SK-N-SH (cell line): ENCODE measurements at regions not wholly inside any gene's neighbourhood (a gene's known extent, or its start where the extent isn't known, plus 50 kb on each side); places are given as distances from the start of the nearest gene placed in this dataset.

Experiments used
- CTCF ChIA-PET: fragments of 300-600, 350-600 bp; formaldehyde crosslinking; extraction: SDS; loops from one replicate; lab custom pipeline; 2021; lab: Yijun Ruan, JAX
- POLR2A ChIA-PET: fragments of 350-600 bp; sonication (Branson Sonifier 250); formaldehyde crosslinking; extraction: SDS; loops from one replicate; lab custom pipeline; 2020; ENCODE audit warnings: antibody characterized with exemption, inconsistent platforms; lab: Yijun Ruan, JAX
- DNase-seq: peaks from one replicate; pipeline ENCODE4 v3.0.0; 2012
- H2AFZ ChIP-seq: fragments of 200-600 bp; sonication (generic); 2 replicates; pipeline ENCODE4 v1.8.1; 2016; ENCODE audit warnings: antibody characterized with exemption, mild to moderate bottlenecking, low read depth
- H3F3A ChIP-seq: fragments of 200-600 bp; sonication (generic); replicated peaks from 2 replicates; pipeline ENCODE3; 2016; ENCODE audit warnings: antibody characterized with exemption, mild to moderate bottlenecking; ENCODE audit not compliant: insufficient read depth
- H3K27ac ChIP-seq, 2 experiments: fragments of 200-500 bp in 1 of 2; fragments of 200-600 bp in 1 of 2; sonication (Bioruptor generic) in 1 of 2; sonication (generic), shearing (Covaris generic) in 1 of 2; 2 replicates each; pipeline versions ENCODE4 v1.5.1 to v1.6.1; 2014 to 2016; ENCODE audit warnings: low read depth in 2 of 2, inconsistent platforms in 1 of 2, low read length in 1 of 2, mild to moderate bottlenecking in 1 of 2, mixed read lengths in 1 of 2
- H3K27me3 ChIP-seq: fragments of 200-600 bp; sonication (generic), shearing (Covaris generic); 2 replicates; pipeline ENCODE4 v1.6.1; 2016; ENCODE audit warnings: mixed run types; ENCODE audit not compliant: insufficient read depth
- H3K36me3 ChIP-seq, 2 experiments: fragments of 200-500 bp in 1 of 2; fragments of 200-600 bp in 1 of 2; sonication (Bioruptor generic) in 1 of 2; sonication (generic) in 1 of 2; replicated peaks in 1 of 2; 2 replicates each; pipeline versions ENCODE3 to v1.5.1; 2014 to 2016; ENCODE audit warnings: low read length in 1 of 2, mild to moderate bottlenecking in 1 of 2; ENCODE audit not compliant: insufficient read depth in 2 of 2, control insufficient read depth in 1 of 2
- H3K4me1 ChIP-seq, 2 experiments: fragments of 200-500 bp in 1 of 2; fragments of 200-600 bp in 1 of 2; sonication (Bioruptor generic) in 1 of 2; sonication (generic), shearing (Covaris generic) in 1 of 2; 2 replicates each; pipeline versions ENCODE4 v1.5.1 to v1.6.1; 2014 to 2016; ENCODE audit warnings: low read depth in 1 of 2, low read length in 1 of 2, mixed run types in 1 of 2; ENCODE audit not compliant: insufficient read depth in 2 of 2, control insufficient read depth in 1 of 2
- H3K4me2 ChIP-seq: fragments of 200-600 bp; sonication (generic), shearing (Covaris generic); 2 replicates; pipeline ENCODE4 v1.6.1; 2017; ENCODE audit warnings: mixed run types
- H3K4me3 ChIP-seq, 2 experiments: fragments of 200-500 bp in 1 of 2; fragments of 200-600 bp in 1 of 2; sonication (Bioruptor generic) in 1 of 2; sonication (generic), shearing (Covaris generic) in 1 of 2; 2 replicates each; pipeline versions ENCODE4 v1.5.1 to v1.8.1; 2014 to 2016; ENCODE audit warnings: low read depth in 2 of 2, inconsistent platforms in 1 of 2, low read length in 1 of 2, mild to moderate bottlenecking in 1 of 2, mixed read lengths in 1 of 2, moderate library complexity in 1 of 2
- H3K79me2 ChIP-seq: fragments of 200-600 bp; sonication (generic); 2 replicates; pipeline ENCODE4 v1.8.1; 2017; ENCODE audit warnings: mild to moderate bottlenecking; ENCODE audit not compliant: insufficient read depth
- H3K9ac ChIP-seq: fragments of 200-600 bp; sonication (generic); 2 replicates; pipeline ENCODE4 v1.6.1; 2017; ENCODE audit warnings: mixed run types
- H3K9me2 ChIP-seq: fragments of 200-600 bp; sonication (generic); 2 replicates; pipeline ENCODE4 v1.6.1; 2017; ENCODE audit warnings: mixed run types
- H3K9me3 ChIP-seq: fragments of 200-600 bp; sonication (generic); 2 replicates; pipeline ENCODE4 v1.6.1; 2017; ENCODE audit warnings: mixed run types, mild to moderate bottlenecking, moderate library complexity
- H4K20me1 ChIP-seq: fragments of 200-600 bp; sonication (generic); 2 replicates; pipeline ENCODE4 v1.6.1; 2017; ENCODE audit warnings: mild to moderate bottlenecking, mixed run types; ENCODE audit not compliant: insufficient read depth
- CHD2 ChIP-seq: fragments of 150-350 bp; IDR thresholded peaks from 2 replicates; pipeline ENCODE4 v1.6.1; 2018; ENCODE audit warnings: low read length; ENCODE audit not compliant: partially characterized antibody
- EP300 ChIP-seq, 2 experiments: IDR thresholded peaks; 2 replicates each; pipeline versions ENCODE4 v1.4.0 to v1.6.1; 2012; ENCODE audit warnings: borderline replicate concordance in 1 of 2, low read depth in 1 of 2, low read length in 1 of 2
- MAX ChIP-seq: IDR thresholded peaks from 2 replicates; pipeline ENCODE4 v1.4.0; 2012; ENCODE audit warnings: low read depth
- MXI1 ChIP-seq: IDR thresholded peaks from 2 replicates; pipeline ENCODE4 v1.6.1; 2012; ENCODE audit warnings: mild to moderate bottlenecking, low read depth, low read length, improper control_type of control experiment
- SIN3A ChIP-seq: IDR thresholded peaks from 2 replicates; pipeline ENCODE4 v1.6.1; 2012; ENCODE audit warnings: low read depth, mild to moderate bottlenecking, low read length, moderate library complexity, borderline replicate concordance
- SMC3 ChIP-seq: IDR thresholded peaks from 2 replicates; pipeline ENCODE4 v1.6.1; 2012; ENCODE audit warnings: low read depth, low read length, improper control_type of control experiment
- USF1 ChIP-seq: IDR thresholded peaks from 2 replicates; pipeline ENCODE4 v1.4.0; 2012; ENCODE audit warnings: low read depth, borderline replicate concordance
- USF2 ChIP-seq: fragments of 150-350 bp; IDR thresholded peaks from 2 replicates; pipeline ENCODE4 v1.6.1; 2017; ENCODE audit warnings: antibody characterized with exemption, low read length, low read depth, borderline replicate concordance
- WGBS: methylation state at CpG from one replicate; pipeline ENCODE4 v1.1.6; 2017; ENCODE audit warnings: low lambda C conversion rate; 5-methylcytosine and 5-hydroxymethylcytosine counted together
- TF ChIP-seq, protein P1 (sequence below): IDR thresholded peaks from 2 replicates; pipeline ENCODE4 v1.4.0; 2012; ENCODE audit warnings: low read depth, borderline replicate concordance
- TF ChIP-seq, protein P2 (sequence below): fragments of 200-600 bp; sonication (generic); IDR thresholded peaks from 2 replicates; pipeline ENCODE4 v1.6.1; 2017; ENCODE audit warnings: antibody characterized with exemption, mild to moderate bottlenecking, moderate library complexity

DNA sequence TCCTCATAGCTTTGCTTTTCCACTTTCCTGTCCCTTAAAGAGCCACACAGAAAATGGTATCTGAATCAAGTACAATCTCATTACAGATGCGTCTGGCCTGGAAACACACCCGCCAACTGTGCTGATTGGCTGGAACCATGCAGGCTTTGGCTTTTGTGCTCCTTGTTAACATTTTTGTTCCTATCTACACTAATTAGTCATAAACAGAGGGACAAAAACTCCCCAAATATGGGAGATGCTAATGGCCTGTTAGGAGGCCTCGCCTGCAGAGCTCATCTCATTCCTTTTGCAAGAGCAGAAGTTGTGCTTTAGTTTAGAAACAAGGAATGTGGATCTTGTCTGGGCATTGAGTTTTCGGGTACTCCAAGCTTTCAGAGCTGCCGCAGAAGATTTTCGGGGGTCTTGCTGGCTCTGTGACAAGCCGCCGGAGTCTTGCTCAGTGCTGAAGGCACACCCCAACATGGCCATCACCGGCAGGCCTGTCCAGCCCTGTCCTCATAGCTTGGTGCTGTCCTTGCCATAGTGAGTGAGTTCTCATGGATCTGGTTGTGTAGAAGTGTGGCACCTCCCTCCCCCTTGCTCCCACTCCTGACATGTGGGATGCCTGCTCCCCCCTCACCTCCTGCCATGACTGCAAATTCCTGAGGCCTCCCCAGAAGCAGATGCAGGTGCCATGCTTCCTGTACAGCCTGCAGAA is 69.8 kb downstream of the METRNL start:
- POLR2A ChIA-PET: no interaction called here
- Histone ChIP-seq H3K9me3 (no peaks in the 10 kb centered on the region), H3K4me2 (no peak overlapping the region), H2AFZ (no peak overlapping the region), H3K36me3 (no peaks in the 10 kb centered on the region), H3K4me3 (no peak overlapping the region), H3K27ac (no peak overlapping the region), H3K4me1 (peaks cover 0 to 17% of the 10 kb centered on the region in 2 experiments; a peak in 1 of 4 replicates), H3K79me2 (no peaks in the 10 kb centered on the region), H3K9me2 (no peaks in the 10 kb centered on the region), H3K27me3 (peaks cover 9% of the 10 kb centered on the region), H3F3A (no peaks in the 10 kb centered on the region), H4K20me1 (no peaks in the 10 kb centered on the region), H3K9ac (no peak overlapping the region)
- no peak for TF ChIP-seq SMC3
- no peak for TF ChIP-seq USF1
- TF ChIP-seq EP300 (IDR thresholded peaks at IDR 0.05; ENCODE audit: borderline replicate concordance in 1 of 2, low read depth in 1 of 2, low read length in 1 of 2): no peak
- no peak for TF ChIP-seq USF2
- TF ChIP-seq, protein P1, sequence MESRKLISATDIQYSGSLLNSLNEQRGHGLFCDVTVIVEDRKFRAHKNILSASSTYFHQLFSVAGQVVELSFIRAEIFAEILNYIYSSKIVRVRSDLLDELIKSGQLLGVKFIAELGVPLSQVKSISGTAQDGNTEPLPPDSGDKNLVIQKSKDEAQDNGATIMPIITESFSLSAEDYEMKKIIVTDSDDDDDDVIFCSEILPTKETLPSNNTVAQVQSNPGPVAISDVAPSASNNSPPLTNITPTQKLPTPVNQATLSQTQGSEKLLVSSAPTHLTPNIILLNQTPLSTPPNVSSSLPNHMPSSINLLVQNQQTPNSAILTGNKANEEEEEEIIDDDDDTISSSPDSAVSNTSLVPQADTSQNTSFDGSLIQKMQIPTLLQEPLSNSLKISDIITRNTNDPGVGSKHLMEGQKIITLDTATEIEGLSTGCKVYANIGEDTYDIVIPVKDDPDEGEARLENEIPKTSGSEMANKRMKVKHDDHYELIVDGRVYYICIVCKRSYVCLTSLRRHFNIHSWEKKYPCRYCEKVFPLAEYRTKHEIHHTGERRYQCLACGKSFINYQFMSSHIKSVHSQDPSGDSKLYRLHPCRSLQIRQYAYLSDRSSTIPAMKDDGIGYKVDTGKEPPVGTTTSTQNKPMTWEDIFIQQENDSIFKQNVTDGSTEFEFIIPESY: no peak
- TF ChIP-seq SIN3A: no peak
- no peak for TF ChIP-seq MXI1
- no peak for DNase-seq
- WGBS: 73% methylated on average over 7 of the region's 9 CpGs
- CTCF ChIA-PET: interaction anchor here (1.2 to 1.6 kb wide), 3 partner anchors 13 to 32 kb away, joined by 3 read pairs; no protein-coding TSS in a partner anchor

DNA sequence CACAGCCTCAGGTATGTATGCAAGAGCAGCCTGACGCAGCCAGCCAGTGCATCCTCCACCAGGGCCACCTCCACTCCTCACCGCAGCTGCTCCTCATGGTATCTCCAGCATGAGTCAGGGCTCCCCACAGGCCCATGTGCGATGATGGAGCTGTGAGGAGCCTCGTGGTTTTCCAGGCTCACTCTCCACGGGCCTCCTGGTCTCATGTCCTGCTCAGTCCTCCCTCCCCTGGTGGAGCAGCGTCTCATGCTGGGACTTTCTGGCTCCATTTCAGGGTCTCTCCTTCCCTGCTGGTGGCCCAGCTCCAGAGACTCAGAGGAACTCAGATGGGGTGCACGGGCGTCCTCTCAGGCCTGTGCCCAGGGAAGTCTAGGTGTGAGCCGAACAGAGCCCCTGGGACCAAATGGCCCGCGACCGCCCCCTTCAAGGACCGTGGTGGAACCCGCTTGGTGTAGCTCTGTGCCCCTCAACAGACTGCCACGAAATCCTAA is 70.4 kb downstream of the METRNL start:
- Histone ChIP-seq H3K79me2 (no peaks in the 10 kb centered on the region), H3K27me3 (peaks cover 8% of the 10 kb centered on the region), H3K9me3 (no peaks in the 10 kb centered on the region), H3F3A (no peaks in the 10 kb centered on the region), H3K9me2 (no peaks in the 10 kb centered on the region), H3K4me2 (no peak overlapping the region), H3K36me3 (no peaks in the 10 kb centered on the region), H4K20me1 (no peaks in the 10 kb centered on the region), H3K4me1 (peaks cover 0 to 11% of the 10 kb centered on the region in 2 experiments; a peak in 1 of 4 replicates), H3K9ac (no peak overlapping the region), H3K4me3 (no peak overlapping the region), H2AFZ (no peak overlapping the region), H3K27ac (no peak overlapping the region)
- 73% methylated on average over 15 of the region's 15 CpGs for WGBS
- no peak for DNase-seq
- CTCF ChIA-PET: interaction anchor here (1.2 to 1.6 kb wide), 2 partner anchors 19 to 31 kb away, joined by 3 read pairs; no protein-coding TSS in a partner anchor
- no peak for TF ChIP-seq EP300 (IDR thresholded peaks at IDR 0.05; ENCODE audit: borderline replicate concordance in 1 of 2, low read depth in 1 of 2, low read length in 1 of 2)
- no peak for TF ChIP-seq USF1
- TF ChIP-seq MXI1: no peak
- TF ChIP-seq MAX: no peak
- TF ChIP-seq, protein P1: no peak
- TF ChIP-seq, protein P2, sequence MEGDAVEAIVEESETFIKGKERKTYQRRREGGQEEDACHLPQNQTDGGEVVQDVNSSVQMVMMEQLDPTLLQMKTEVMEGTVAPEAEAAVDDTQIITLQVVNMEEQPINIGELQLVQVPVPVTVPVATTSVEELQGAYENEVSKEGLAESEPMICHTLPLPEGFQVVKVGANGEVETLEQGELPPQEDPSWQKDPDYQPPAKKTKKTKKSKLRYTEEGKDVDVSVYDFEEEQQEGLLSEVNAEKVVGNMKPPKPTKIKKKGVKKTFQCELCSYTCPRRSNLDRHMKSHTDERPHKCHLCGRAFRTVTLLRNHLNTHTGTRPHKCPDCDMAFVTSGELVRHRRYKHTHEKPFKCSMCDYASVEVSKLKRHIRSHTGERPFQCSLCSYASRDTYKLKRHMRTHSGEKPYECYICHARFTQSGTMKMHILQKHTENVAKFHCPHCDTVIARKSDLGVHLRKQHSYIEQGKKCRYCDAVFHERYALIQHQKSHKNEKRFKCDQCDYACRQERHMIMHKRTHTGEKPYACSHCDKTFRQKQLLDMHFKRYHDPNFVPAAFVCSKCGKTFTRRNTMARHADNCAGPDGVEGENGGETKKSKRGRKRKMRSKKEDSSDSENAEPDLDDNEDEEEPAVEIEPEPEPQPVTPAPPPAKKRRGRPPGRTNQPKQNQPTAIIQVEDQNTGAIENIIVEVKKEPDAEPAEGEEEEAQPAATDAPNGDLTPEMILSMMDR: no peak
- TF ChIP-seq CHD2: no peak
- POLR2A ChIA-PET: no interaction called here
